Prostate gland (tissue), 2 donors: ENCODE measurements at regions not wholly inside any gene's neighbourhood (a gene's known extent, or its start where the extent isn't known, plus 50 kb on each side); places are given as distances from the start of the nearest gene placed in this dataset.
"Not testable (repeated sequence)": the region's sequence is repeated elsewhere in the genome, so short reads cannot be mapped to it uniquely, and the experiment has no call there.

Experiments used
- DNase-seq: peaks from one replicate; pipeline ENCODE4 v3.0.0-alpha.2; 2019; ENCODE audit warnings: low spot score
- H3K27ac ChIP-seq, 2 donors: fragments of 200-600 bp; sonication (generic); 2 replicates each; pipeline ENCODE4 v1.5.1; 2017 to 2019
- H3K27me3 ChIP-seq: fragments of 200-600 bp; sonication (generic); replicated peaks from 2 replicates; pipeline ENCODE4 v1.5.1; 2019; ENCODE audit not compliant: insufficient read depth
- H3K36me3 ChIP-seq, 2 donors: fragments of 200-600 bp; sonication (generic); 1 replicate in 1 of 2; 2 replicates in 1 of 2; pipeline versions ENCODE4 v1.5.1 to v1.8.1; 2017 to 2019
- H3K4me1 ChIP-seq: fragments of 200-600 bp; sonication (generic); replicated peaks from 2 replicates; pipeline ENCODE4 v1.5.1; 2019
- H3K4me3 ChIP-seq, 2 donors: fragments of 200-600 bp; sonication (generic); 2 replicates each; pipeline ENCODE4 v1.5.1; 2017 to 2019
- H3K9me3 ChIP-seq: fragments of 200-600 bp; sonication (generic); 2 replicates; pipeline ENCODE4 v1.5.1; 2017
- POLR2A ChIP-seq: fragments of 450-650 bp; IDR thresholded peaks from one replicate; pipeline ENCODE4 v1.6.1; 2016; ENCODE audit warnings: antibody characterized with exemption, mild to moderate bottlenecking
- POLR2AphosphoS5 ChIP-seq: sonication (generic); formaldehyde crosslinking; IDR thresholded peaks from one replicate; pipeline ENCODE4 v1.6.1; 2017; ENCODE audit warnings: antibody characterized with exemption
- WGBS: methylation state at CpG from one replicate; pipeline ENCODE4 v1.1.5; 2018; 5-methylcytosine and 5-hydroxymethylcytosine counted together
- intact Hi-C: fragments of 100-400 bp; cut with DNase I; formaldehyde crosslinking; loops from one replicate; pipeline ENCODE4 v1.14.2; 2022
- TF ChIP-seq, protein P1 (sequence below), 4 experiments: fragments of 200-600 bp in 2 of 4; fragments of 450-650 bp in 2 of 4; sonication (generic) in 2 of 4; IDR thresholded peaks; 1 replicate in 3 of 4; 2 replicates in 1 of 4; pipeline ENCODE4 v1.5.1; 2016 to 2019; ENCODE audit warnings: antibody characterized with exemption in 4 of 4, mild to moderate bottlenecking in 2 of 4, moderate library complexity in 2 of 4

DNA sequence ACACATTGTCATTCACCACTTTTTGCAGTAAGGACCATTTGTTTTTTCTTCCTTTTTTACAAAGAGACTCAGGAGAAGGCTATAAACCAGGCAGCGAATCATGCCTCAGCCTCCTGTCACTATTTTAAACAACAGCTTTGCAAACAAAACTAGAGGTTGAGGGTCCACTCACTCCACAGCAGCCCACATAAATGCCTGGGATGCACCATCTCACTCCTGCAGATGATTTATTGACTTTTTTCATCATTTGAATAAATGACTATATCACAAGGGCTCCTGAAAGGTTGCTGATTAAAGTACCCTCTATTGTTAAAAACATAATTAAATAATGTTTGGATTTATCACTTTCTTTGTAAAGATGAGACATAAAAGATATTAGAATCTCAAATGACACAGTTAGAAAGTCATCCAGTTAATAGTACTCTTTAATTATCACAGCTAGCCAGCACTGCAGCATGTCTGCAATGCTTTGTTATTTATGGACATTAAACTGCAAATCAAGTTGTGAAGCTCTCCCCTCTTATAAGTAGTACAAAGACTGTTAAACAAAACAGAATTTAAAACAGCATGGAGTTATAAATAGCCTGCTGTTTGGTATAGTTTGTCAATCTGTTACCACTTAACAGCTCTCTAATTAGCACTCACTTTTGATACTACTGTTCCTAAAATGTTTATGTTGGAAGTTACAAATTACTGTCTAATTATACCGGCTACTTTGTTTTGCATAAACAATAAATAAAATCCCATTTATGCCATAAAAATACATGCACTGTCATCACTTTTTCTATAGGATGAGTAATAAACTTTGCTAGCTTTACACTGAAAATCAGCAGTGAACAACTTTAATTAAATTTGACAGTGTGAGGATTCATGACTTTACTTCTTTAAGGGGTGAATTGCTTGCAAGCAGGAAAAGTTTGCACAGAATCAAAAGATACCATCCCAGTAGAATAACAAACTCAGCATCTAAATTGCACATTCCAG, 853.2 kb downstream of the UQCRFS1 start:
- WGBS, result 28% methylated on average over 2 of the region's 2 CpGs
- Histone ChIP-seq H3K27me3 (no peaks in the 10 kb centered on the region), H3K4me3 (no peak overlapping the region), H3K27ac (no peak overlapping the region), H3K4me1 (no peaks in the 10 kb centered on the region), H3K36me3 (no peaks in the 10 kb centered on the region), H3K9me3 (no peaks in the 10 kb centered on the region)
- no peak for TF ChIP-seq POLR2A
- TF ChIP-seq, protein P1, sequence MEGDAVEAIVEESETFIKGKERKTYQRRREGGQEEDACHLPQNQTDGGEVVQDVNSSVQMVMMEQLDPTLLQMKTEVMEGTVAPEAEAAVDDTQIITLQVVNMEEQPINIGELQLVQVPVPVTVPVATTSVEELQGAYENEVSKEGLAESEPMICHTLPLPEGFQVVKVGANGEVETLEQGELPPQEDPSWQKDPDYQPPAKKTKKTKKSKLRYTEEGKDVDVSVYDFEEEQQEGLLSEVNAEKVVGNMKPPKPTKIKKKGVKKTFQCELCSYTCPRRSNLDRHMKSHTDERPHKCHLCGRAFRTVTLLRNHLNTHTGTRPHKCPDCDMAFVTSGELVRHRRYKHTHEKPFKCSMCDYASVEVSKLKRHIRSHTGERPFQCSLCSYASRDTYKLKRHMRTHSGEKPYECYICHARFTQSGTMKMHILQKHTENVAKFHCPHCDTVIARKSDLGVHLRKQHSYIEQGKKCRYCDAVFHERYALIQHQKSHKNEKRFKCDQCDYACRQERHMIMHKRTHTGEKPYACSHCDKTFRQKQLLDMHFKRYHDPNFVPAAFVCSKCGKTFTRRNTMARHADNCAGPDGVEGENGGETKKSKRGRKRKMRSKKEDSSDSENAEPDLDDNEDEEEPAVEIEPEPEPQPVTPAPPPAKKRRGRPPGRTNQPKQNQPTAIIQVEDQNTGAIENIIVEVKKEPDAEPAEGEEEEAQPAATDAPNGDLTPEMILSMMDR (IDR thresholded peaks at IDR 0.05), result no peak
- TF ChIP-seq POLR2AphosphoS5, result no peak
- DNase-seq, result no peak
- intact Hi-C loops, result no loop called here

DNA sequence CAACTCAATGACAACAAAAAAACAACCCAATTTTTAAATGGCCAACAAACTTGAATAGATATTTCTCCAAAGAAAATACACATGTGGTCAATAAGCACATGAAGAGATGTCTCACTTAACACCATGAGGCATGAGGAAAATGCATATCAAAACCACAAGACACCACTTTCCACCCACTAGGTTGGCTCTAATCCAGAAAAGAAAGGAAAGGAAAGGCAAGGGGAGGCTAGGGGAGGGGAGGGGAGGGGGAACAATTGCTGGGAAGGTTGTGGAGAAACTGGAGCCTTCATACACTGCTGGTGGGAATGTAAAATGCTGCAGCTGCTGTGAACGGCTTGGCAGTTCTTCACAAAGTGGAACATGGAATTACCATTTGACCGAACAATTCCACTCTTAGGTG, 854.3 kb downstream of the UQCRFS1 start:
- TF ChIP-seq POLR2AphosphoS5 (no peak), POLR2A (no peak)
- TF ChIP-seq, protein P1 (IDR thresholded peaks at IDR 0.05), result no peak
- no peaks in the 10 kb centered on the region for H3K36me3 ChIP-seq
- 59% methylated on average over 2 of the region's 2 CpGs for WGBS

DNA sequence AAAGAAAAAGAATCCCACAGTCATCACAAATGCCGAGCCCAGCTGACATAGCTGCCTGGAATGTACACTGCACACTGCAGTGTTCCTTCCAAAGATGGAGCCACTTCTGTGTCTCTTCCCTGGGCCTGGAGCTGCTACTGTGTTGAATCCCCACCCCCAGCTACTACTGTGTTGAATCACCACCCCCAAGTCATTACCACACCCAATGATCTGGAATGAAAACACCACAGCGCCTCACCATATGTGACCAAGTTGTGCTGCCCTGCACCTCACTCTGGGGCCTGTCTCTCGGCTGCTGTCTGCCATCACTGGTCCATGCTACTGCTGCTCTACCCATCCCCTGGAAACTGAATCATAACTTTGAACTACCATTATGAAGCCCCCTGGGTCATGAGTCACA, 861.2 kb downstream of the UQCRFS1 start:
- no peak overlapping the region for H3K4me3 ChIP-seq
- H3K27me3 ChIP-seq, result no peaks in the 10 kb centered on the region
- intact Hi-C loops, result no loop called here
- H3K36me3 ChIP-seq, result no peaks in the 10 kb centered on the region
- TF ChIP-seq POLR2A, result no peak
- TF ChIP-seq, protein P1 (IDR thresholded peaks at IDR 0.05), result no peak
- TF ChIP-seq POLR2AphosphoS5, result no peak
- H3K27ac ChIP-seq, result no peak overlapping the region
- no peaks in the 10 kb centered on the region for H3K9me3 ChIP-seq
- no peaks in the 10 kb centered on the region for H3K4me1 ChIP-seq
- WGBS, result 67% methylated on average over 3 of the region's 3 CpGs
- no peak for DNase-seq

More for the DNA sequence above, 854.3 kb downstream of the UQCRFS1 start:
- Histone ChIP-seq H3K4me1 (no peaks in the 10 kb centered on the region), H3K4me3 (no peak overlapping the region), H3K27ac (no peak overlapping the region), H3K9me3 (no peaks in the 10 kb centered on the region), H3K27me3 (no peaks in the 10 kb centered on the region)
- intact Hi-C loops, result no loop called here
- no peak for DNase-seq

DNA sequence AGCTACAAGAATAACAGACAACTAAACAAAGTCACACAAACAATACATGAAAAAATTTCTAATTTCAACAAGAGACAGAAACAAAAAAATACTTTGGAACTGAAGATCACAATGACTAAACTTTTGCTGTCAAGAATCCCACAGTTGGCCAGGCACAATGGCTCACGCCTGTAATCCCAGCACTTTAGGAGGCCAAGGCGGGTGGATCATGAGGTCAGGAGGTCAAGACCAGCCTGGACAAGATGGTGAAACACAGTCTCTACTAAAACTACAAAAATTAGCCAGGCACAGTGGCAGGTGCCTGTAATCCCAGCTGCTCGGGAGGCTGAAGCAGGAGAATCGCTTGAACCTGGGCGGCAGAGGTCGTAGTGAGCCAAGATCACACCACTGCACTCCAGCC, 861.6 kb downstream of the UQCRFS1 start:
- WGBS, result 87% methylated on average over 6 of the region's 6 CpGs
- H3K27ac ChIP-seq, H3K4me1 ChIP-seq, intact Hi-C loops, H3K27me3 ChIP-seq, H3K9me3 ChIP-seq, H3K4me3 ChIP-seq, DNase-seq, H3K36me3 ChIP-seq: not testable (repeated sequence)

DNA sequence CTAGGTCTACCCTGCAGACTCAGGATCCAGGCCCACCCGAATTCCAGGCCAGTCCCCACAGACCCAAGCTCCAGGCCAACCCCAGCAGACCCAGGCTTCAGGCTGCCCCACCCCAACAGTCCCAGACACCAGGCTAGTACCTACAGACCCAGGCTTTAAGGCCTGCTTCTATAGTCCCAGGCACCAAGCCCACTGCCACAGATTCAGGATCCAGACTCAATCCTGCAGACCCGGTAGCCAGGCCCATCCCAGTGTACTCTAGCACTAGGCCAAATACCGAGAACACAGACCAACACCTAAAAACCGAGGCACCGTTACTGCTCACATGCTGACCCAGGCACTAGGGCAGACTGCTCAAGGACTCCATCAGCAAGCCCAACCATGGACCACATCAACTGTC, 862.3 kb downstream of the UQCRFS1 start:
- intact Hi-C loops, result no loop called here
- WGBS, result 83% methylated on average over 5 of the region's 5 CpGs
- TF ChIP-seq POLR2AphosphoS5 (no peak), POLR2A (no peak)
- TF ChIP-seq, protein P1 (IDR thresholded peaks at IDR 0.05), result no peak
- no peak for DNase-seq
- Histone ChIP-seq H3K27me3 (no peaks in the 10 kb centered on the region), H3K4me3 (no peak overlapping the region), H3K27ac (no peak overlapping the region), H3K4me1 (no peaks in the 10 kb centered on the region), H3K9me3 (no peaks in the 10 kb centered on the region), H3K36me3 (no peaks in the 10 kb centered on the region)
